H4 (cell line): ENCODE measurements at regions not wholly inside any gene's neighbourhood (a gene's known extent, or its start where the extent isn't known, plus 50 kb on each side); places are given as distances from the start of the nearest gene placed in this dataset.

Experiments used
- DNase-seq: peaks from one replicate; pipeline ENCODE4 v3.0.0-alpha.2; 2015; ENCODE audit warnings: low spot score

DNA sequence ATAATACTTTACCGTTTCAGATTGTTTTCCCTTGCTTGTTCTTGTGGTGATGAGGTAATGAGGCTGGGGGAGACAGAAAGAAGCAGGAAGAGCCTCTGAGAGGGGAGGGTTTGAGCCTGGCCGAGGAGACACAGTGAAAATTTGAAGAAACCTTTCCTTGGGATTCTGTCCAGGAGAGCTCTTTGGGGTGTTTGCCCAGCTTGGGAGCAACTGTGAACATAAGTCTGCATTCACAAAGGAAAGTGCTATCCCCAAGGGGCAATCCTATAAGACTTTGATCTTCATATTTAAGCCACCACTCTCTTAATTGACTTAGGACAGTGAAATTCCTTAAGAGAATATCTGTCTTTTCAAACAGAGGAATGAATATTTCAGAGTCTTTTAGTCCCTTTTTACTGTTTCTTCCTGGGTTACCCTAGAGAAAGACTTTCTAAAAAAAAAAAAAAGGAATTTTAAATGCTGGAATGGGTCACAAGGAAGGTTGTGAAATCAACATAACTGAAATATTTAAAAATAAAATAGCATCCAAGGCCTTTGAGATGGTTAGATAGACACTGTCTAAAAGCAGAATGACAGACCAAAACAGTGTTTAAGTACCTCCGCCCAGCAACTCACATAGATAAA lies 52.5 kb upstream of the STAM2 start:
- no peak for DNase-seq

DNA sequence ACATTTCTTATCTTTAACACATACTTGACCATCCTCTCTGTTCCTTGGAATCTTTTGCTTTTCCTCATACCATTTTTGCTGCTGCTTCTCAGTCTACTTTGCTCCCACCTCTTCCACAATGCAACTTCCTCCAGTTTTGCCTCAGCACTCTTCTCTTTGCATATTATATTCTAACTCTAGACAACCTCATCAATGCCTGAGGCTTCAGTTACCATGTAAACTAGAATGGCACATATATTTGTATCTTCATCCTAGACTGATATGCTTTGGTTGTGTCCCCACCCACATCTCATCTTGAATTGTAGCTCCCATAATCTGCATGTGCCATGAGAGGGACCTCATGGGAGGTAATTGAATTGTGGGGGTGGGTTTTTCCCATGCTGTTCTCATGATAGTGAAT lies 55.9 kb upstream of the STAM2 start:
- DNase-seq, result no peak

DNA sequence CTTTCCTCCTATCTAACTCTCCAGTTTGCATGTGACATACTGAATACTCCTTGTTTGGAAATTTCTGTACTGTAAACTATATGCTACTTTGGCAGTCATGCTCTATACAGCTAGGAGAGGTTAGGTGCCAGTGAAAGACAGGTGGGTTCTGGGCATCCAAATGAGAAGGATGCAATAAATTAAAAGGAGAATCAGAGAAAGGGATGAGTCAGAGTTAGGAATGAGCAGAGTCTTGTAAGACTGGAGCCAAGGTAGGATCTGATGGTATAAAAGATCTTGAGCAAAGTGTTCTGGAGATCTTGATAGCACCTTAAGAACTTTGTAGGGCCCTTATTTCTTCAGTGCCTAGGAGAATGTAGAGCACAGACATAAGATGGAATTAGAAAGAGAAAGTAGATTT lies 58.7 kb upstream of the STAM2 start:
- no peak for DNase-seq

DNA sequence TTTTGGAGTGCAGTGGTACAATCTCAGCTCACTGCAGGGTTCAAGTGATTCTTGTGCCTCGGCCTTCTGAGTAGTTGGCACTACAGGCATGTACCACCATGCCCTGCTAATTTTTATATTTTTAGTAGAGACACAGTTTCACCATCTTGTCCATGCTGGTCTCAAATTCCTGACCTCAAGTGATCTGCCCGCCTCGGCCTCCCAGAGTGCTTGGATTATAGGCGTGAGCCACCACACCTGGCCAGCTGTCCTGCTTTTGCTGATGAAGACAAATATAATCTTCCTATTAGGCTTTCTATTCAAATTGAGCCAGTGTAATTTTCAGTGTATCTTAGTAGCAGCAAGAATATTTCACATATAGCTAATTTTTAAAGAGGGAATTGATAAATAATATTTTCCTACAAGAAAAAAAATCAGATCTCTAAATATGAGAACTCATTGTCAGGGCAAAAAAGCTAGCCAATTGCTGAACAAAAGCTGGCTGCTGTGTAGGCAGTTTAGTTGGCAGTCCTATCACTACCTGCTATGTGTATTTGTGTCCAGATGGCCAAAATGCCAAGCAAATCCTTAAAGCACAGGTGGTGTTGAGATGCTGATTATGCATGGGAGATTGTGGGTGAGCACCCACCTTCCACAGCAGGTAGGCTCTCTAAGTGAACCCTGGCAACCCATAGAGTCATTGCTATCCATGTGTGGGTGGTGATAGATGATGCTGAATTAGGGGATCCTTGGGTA lies 60.8 kb upstream of the STAM2 start:
- no peak for DNase-seq

DNA sequence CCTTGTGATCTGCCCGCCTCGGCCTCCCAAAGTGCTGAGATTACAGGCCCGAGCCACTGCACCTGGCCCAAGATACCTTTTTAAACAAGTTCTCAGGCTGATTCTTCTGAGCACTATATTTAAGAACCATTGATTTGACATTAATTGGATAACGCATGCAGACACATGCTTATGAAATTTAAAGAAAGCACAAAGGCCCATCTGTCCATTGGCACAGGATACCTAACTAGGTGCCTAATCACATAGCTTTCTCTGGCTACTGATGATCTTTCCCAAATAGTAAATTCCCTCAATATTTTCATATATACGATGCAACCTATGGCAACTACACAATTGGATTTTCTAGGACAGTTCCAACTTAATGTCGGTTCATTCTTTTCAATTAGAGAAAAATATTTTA lies 62.5 kb upstream of the STAM2 start:
- no peak for DNase-seq

DNA sequence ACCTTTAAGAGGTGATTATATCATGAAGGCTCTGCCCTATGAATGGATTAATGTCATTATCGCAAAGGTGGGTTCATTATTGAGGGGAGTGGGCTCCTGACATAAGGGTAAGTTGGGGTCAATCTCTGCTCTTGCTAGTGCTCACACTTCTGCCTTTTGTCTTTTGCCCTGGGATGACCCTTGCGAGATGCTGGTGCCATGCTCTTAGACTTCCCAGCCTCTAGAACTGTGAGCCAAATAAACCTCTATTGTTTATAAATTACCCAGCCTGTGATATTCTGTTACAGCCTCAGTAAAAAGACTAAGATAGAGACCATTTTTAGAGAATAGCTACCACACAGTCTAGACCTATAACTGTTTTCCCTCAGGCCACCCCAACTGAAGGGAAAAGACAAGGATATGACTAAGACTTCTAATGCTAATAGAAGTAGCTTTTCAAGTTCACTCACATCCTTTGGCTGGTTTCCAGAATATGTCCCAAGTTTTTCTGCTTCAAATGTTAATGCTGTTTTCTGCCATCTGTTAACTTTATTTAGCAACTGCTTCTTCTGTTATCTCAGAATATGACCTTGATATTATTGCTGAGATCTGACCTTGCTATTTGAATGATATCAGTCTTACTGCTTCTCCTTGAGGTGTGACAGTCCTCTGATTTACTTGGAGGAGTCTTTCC lies 65.1 kb upstream of the STAM2 start:
- DNase-seq, result no peak

DNA sequence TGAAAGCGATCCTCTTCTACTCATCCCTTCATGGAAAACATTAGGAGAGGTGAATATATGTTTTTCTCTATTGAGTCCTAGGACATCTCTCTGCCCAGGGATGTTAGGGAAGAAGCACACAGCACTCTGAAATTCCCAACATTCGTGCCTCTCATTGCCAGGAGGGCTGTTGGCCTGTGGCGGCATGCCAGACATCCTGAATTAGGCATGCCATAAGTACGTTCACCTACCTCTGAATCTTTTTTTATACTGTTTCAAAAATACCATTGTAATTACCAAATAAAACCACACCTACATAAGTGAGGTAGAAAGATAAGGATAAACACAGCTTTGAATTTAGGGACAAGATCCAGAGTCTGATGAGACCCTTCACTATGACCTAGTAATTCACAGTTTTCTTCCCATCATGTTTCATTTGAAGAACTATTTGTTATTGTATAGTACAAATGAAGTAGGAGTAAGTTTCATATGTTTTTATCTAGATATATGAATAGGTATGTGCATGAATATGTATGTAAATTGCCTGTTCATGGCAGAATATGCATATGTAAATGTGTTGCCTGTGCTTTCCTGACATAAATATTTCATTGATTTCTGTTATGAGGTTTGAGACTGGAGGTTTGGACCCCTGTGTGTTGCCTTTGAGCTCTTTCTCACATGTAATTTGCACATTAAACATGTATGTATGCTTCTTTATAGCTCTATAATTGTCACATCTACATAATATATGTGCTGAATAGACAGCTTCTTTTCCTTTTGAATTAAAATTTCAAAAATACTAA lies 66.6 kb upstream of the STAM2 start:
- DNase-seq, result no peak

DNA sequence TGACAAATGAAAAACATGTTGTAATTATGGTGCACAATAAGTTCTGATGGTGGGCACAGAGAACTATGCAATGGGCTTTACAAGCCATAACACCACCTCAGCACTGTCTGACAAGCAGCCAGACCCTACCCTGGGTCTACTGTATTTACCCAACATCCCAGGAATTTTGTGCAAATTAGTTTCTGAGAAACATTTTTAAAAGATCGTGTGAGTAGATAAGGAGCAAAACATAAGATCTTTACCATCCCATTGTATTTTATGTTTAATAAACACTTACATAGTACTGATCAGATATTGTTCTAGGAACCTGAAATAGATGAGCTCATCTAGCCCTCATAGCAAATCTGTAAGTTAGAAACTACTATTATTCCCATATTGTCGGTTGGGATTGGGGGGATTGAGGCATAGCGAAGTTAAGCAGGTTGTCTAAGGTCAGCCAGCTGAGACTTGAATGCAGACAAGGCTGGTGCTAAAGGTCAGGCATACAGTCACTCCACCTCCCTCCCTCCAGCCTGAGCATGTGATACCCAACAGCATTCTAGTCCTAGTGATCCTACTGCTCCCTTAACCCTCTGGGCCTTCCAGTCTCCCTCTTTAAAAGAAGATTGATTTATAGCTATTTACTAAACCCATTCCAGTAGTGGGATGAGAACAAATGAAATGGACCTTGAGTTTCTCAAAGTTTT lies 67.4 kb upstream of the STAM2 start:
- DNase-seq, result no peak

DNA sequence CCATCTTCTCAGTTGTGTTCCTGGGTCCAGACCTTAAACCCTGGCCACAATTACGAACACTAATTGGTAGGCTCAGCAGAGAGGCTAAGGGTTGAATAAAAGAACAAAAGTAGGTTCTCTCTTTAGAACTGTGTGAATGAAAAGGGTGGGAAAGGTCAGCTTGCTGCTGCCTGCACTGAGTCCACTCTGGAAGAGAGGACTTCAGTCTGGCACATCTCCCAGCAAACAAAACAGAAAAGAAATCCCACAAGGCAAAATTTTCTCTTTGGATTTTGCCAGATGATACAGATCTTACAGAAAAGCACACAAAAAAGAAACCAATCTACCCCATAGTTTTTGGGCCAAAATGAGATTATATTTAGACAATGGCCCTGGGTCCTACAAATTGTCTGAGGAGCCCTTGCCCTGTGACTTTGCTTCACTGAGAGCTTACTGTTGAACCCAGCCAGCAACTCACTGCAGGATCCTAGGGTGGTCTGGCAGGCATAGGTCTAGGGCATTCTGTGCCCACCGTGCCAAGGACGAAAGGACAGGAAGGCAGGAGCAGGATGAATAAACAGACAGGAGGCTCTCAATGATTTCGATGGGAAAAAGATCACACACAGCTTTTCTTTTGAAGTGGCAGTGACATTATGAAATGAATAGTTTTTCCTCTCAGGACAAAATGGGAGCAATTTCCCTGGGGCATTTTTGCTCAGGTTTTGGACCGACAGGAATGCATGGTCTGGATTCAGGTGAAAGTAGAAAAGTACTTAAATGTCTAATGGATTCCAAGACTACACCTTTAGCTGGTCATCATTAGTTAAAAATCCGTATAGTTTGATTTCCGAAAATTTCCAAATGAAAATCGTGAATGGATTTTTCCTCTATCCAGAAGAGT lies 68.4 kb upstream of the STAM2 start:
- DNase-seq, result no peak

DNA sequence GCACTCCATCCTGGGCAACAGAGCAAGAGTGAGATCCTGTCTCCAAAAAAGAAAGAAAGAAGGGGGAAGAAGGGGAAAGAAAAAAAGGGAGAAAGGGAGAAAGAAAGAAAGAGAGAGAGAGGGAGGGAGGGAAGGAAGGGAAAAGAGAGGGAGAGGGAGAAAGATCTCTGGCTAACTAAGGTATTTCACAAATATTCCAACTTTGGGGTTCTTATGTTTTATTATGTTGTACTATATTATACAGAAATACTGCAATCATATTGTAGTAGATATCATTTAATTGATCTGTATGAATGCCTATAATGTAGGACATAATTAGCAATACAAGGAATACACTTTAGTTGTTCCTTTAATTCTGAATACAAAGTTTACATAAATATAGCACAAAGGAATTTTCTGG lies 70.1 kb upstream of the STAM2 start:
- no peak for DNase-seq

DNA sequence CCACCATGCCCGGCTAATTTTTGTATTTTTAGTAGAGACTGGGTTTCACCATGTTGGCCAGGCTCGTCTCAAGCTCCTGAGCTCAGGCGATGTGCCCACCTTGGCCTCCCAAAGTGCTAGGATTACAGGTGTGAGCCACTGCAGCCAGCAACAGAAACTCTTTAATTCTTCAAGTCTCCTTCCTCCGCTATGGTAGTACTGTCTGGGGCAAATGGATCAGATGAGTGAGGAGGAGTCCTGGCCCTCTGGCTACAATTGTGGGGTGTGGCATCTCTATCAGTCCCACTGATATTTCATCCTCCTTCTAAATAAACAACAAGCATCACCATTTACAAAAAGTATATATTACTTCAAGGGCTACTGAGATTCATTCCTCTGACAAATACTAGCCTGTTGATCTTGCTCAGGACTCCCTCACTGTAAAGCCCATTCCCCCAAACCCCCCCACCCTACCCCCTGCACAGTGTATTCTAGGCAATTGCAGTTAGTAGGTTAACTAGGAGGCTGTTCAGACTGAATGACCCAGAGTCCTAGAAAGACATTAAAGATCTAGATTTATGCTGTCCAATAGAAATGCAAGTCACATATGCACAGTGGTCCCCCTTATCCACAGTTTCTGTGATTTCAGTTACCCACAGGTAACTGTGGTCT lies 71.2 kb upstream of the STAM2 start:
- no peak for DNase-seq

DNA sequence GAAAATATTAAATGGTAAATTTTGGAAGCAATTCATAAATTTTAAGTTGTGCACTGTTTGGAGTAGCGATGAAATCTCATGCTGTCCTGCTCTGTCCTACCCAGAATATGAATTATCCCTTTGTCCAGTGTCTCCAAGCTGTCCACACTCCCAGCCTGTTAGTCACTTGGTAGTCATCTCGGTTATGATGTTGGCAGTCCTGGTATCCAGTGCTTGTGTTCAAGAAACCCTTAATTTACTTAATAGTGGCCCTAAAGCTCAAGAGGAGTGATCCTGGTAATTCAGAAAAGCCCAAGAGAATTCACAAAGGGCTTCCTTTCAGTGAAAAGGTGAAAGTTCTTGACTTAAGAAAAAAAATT lies 71.8 kb upstream of the STAM2 start:
- no peak for DNase-seq

DNA sequence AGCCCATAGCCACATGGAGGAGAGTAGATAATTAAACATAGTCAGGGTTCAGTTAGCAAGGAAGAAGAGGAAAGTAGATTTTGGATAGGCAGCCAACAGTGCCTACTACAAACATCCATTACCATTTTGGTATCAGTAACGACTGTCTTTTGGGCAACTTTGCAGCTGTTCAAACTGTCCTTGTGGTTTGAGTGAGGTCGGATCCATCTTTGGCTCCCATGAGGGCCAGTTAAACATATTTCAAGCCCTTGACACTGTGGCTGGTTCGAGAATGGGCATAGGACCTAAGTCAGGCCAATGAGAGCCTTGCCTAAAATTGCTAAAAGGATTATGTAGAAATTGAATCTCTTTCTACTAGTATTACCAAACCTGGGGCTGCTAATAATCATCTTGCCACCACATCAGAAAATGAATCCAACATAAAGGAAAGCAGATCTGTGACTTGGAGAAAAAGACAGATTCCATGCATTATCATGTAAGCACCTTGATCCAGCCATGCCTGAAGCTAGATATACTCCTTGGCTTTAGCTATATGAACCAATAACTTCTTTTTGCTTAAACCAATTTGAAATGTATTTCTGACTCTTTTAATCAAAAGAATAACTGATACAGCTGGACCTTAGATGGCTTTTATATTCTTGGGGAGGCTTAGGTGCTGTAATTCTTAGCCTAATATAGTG lies 75.0 kb upstream of the STAM2 start:
- DNase-seq, result no peak

DNA sequence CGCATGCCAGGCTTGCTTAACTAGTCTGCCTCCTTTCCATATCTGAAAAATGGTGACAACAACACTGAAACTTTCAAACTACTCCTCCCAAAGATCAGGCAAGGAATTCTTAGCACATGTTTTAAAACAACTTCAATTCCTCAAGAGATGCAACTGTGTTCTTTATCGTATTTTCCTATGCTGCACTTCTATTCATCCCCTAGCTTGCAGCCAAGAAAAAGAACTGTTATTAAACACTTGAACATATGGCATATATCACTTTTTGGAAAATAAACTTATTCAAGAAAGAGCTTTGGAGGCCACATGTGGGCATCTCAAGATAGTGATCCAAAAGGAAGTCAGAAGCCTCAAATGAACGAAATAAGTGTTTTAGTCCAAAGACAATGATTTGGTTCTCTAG lies 75.6 kb upstream of the STAM2 start:
- DNase-seq, result no peak

DNA sequence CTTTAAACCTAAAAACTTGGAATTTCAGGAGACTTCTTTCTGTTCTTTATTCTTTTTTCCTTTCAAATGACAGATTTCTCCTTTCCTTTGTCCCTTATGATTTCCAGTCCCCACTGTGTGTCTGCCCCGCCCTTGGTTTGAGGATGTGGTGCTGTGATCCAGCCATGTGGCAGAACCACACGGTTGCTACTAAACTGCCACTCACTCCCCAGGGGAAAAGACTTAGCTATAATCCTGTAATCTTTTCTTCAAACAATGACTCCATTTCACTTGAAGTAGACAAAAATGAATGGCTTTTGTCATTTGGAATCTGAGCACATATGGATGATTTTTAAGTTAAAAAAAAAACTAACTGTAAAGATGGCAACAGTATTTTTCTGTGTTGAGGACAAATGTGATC lies 76.2 kb upstream of the STAM2 start:
- no peak for DNase-seq

DNA sequence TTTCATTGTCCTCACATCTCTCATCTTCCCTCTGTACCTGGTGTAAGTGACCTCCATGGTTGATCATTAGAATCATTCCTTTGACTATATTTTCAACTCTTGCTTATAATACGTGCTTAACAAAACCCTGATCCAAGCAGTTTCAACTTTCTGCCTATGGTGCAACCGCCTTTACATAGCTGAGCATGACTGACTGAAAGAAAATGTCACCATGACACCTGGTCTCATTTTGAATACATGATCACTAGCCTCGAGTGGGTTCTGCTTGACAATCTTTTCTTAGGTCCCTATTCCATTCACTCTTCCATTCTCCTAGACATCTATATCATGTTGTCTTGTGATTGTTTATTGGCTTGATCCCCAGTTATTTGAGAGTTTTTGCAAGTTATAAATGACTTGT lies 78.9 kb upstream of the STAM2 start:
- no peak for DNase-seq

DNA sequence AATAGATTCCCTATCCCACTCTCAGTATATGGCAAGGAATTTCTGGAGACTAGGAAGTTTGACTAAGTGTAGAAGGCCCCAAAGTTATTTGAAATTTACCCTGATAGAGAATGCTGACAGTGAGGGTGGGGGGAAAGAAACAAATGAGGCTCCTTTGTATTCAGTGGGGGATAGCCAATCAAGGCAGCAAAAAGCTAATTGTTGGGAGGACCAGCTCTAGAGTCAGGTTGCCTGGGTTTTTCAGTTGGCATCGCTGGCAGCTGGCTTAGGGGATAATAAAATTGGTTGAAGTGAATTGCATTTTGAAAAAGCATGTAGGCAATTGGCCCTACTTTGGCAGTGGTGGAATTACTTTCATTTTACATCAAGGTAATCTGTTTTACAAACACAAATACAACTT lies 79.4 kb upstream of the STAM2 start:
- DNase-seq, result no peak

DNA sequence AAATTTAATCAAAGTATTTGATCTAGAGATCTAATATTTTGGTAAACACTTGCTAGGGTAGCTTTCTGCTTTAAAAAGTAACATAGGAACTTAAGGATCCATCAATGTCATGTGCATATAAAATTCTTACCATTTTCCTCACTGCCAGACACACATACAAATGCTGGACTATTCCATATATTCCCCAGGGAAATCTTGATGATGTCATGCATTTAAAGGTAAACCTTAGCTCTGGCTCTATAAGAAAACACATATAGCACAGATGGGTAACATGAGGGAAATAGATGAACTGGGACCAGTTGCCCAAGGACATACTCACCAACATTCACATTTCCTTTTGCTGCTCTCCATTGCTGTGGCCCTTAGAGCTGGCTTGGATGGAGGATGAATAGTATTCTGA lies 79.1 kb upstream of the FMNL2 start:
- DNase-seq, result no peak

DNA sequence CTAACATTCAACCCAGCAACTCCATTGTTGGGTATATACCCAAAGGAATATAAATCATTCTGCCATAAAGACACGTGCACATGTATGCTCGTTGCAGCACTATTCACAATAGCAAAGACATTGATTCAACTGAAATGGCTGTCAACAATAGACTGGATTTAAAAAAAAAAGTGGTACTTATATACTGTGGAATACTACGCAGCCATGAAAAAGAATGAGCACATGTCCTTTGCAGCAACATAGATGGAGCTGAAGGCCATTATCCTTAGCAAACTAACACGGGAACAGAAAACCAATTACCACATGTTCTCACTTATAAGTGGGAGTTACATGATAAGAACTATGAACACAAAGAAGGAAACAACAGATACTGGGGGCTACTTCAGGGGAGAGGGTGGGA lies 74.0 kb upstream of the FMNL2 start:
- DNase-seq, result no peak

DNA sequence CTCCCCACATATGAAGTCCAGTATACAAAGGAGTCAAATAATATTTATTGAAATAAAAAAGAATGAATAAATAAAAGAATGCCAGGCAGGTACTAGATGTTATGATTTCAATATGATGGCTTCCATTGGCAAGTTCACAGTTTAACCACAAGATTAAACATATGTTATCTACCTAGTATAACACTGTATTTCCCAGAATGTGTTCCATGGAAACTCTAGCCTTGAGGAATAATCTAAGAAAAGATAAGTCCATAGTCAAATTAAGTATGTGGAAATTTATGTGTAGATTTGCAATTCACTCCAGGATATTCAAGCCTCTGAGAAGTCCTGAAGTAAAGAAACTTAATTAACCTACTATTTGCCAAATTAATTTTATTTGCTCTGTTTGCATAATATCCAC lies 71.1 kb upstream of the FMNL2 start:
- no peak for DNase-seq
